ENCODE measurements at regions not wholly inside any gene's neighbourhood (a gene's known extent, or its start where the extent isn't known, plus 50 kb on each side); places are given as distances from the start of the nearest gene placed in this dataset.
"Not testable (repeated sequence)": the region's sequence is repeated elsewhere in the genome, so short reads cannot be mapped to it uniquely, and the experiment has no call there.

DNA sequence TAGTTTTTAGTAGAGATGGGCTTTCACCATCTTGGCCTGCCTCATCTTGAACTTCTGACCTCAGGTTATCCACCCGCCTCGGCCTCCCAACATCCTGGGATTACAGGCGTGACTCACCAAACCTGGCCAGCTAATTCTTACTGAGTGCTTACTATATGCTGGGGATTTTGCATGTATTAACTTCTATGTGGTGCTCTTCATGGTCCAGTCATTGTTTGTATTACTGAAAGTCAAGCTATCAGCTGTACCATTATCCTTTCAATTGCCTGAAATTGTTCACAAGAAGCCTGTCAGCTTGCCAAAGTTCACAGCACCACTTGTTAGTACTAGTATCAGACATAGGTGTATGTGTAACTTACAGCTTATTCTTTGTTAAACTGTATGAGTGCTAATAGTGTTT lies 1272.1 kb downstream of the ARAP2 start:
- no peaks in the 10 kb centered on the region for H3K27me3 ChIP-seq (ENCODE audit: control insufficient read depth, insufficient read depth, low read length)
- no peak overlapping the region for H3K9ac ChIP-seq
- TF ChIP-seq, protein P1, sequence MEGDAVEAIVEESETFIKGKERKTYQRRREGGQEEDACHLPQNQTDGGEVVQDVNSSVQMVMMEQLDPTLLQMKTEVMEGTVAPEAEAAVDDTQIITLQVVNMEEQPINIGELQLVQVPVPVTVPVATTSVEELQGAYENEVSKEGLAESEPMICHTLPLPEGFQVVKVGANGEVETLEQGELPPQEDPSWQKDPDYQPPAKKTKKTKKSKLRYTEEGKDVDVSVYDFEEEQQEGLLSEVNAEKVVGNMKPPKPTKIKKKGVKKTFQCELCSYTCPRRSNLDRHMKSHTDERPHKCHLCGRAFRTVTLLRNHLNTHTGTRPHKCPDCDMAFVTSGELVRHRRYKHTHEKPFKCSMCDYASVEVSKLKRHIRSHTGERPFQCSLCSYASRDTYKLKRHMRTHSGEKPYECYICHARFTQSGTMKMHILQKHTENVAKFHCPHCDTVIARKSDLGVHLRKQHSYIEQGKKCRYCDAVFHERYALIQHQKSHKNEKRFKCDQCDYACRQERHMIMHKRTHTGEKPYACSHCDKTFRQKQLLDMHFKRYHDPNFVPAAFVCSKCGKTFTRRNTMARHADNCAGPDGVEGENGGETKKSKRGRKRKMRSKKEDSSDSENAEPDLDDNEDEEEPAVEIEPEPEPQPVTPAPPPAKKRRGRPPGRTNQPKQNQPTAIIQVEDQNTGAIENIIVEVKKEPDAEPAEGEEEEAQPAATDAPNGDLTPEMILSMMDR (IDR thresholded peaks at IDR 0.05) = no peak
- no peaks in the 10 kb centered on the region for H3K36me3 ChIP-seq (ENCODE audit: control insufficient read depth, insufficient read depth, low read length)
- no peak overlapping the region for H3K4me3 ChIP-seq (ENCODE audit: low read depth, low read length)
- no peak overlapping the region for H2AFZ ChIP-seq
- no peaks in the 10 kb centered on the region for H3K79me2 ChIP-seq
- H3K4me1 ChIP-seq = no peaks in the 10 kb centered on the region
- no peaks in the 10 kb centered on the region for H3K9me3 ChIP-seq (ENCODE audit: control insufficient read depth, low read length)
- H3K4me2 ChIP-seq (ENCODE audit: low read length) = no peak overlapping the region
- no peak overlapping the region for H3K27ac ChIP-seq

DNA sequence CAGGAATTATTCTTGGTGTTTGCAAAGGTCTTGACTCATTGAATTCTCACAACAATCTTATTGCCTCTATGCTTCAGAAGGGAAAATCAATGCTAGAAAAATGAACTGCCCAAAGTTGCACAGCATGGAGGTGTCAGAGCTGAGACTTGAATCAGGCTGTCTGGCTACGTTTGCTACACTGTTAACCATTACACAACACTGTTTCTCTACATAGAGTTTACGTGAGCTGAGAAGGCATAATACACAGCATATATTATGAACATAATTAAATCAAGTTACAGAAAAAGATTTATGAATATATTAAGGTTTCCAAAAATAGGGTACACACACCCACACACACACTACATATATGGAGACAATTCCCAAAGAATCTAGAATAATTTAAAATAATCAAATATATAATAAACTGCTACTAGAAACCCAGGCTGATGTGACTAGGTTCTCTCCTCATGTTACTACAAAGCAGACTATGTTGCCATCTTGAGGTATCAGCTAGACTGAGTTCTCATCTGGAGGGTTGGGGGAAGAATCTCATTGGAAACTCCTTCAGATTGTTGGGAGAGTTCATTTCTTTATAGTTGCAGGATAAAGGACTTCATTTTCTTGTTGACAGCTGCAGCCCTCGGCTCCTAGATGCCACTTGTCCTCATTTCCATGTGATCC lies 1270.5 kb downstream of the ARAP2 start:
- H3K4me2 ChIP-seq (ENCODE audit: low read length) = no peak overlapping the region
- H3K9ac ChIP-seq = no peak overlapping the region
- H3K79me2 ChIP-seq = no peaks in the 10 kb centered on the region
- no peak overlapping the region for H3K27ac ChIP-seq
- no peak overlapping the region for H2AFZ ChIP-seq
- no peaks in the 10 kb centered on the region for H3K27me3 ChIP-seq (ENCODE audit: control insufficient read depth, insufficient read depth, low read length)
- no peaks in the 10 kb centered on the region for H3K9me3 ChIP-seq (ENCODE audit: control insufficient read depth, low read length)
- H3K4me3 ChIP-seq (ENCODE audit: low read depth, low read length) = no peak overlapping the region
- TF ChIP-seq, protein P1 (IDR thresholded peaks at IDR 0.05) = no peak
- H3K4me1 ChIP-seq = no peaks in the 10 kb centered on the region
- no peaks in the 10 kb centered on the region for H3K36me3 ChIP-seq (ENCODE audit: control insufficient read depth, insufficient read depth, low read length)

DNA sequence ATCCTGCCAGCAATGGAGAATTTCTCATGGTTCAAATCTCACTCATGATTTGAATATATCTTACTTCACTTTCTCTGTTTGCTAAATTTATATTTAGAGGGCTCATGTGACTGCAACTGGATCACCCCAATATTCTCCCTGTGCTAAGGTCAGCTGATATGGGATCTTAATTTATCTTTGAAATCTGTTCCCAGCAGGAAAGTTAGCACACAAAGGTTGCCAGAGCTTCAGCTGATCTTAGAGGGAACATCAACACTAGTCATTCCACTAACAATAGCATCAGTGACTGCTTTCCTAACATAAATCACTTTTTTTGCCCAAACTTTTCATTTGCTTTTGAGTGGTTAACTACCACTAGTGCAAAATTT lies 1270.0 kb downstream of the ARAP2 start:
- TF ChIP-seq, protein P1 (IDR thresholded peaks at IDR 0.05) = no peak
- Histone ChIP-seq H3K4me1 (no peaks in the 10 kb centered on the region), H3K4me2 (ENCODE audit: low read length) (no peak overlapping the region), H2AFZ (no peak overlapping the region), H3K9me3 (ENCODE audit: control insufficient read depth, low read length) (no peaks in the 10 kb centered on the region), H3K4me3 (ENCODE audit: low read depth, low read length) (no peak overlapping the region), H3K27ac (no peak overlapping the region), H3K9ac (no peak overlapping the region), H3K27me3 (ENCODE audit: control insufficient read depth, insufficient read depth, low read length) (no peaks in the 10 kb centered on the region), H3K36me3 (ENCODE audit: control insufficient read depth, insufficient read depth, low read length) (no peaks in the 10 kb centered on the region), H3K79me2 (no peaks in the 10 kb centered on the region)

DNA sequence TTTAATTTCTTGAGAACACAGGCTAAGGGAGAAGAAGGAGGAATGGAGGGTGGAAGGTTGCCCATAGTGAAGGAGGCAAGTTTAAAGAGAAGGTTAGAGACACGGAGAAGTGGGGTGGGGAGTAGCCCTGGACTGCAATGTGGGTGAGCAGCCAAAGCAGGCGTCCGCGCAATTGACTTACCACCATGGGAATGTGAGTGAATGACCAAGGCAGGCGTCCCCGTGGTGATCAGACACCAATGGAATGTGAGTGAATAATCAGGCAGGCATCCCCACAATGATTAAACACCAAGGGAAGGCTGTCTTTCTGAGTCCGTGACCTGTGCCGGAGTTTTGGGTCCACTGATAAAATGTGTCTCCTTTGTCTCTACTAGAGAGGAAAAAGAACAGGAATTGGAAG lies 1223.1 kb downstream of the ARAP2 start:
- not testable (repeated sequence) for H3K79me2 ChIP-seq; H3K36me3 ChIP-seq (ENCODE audit: control insufficient read depth, insufficient read depth, low read length); H3K4me1 ChIP-seq; H3K27ac ChIP-seq; H2AFZ ChIP-seq; H3K9ac ChIP-seq; H3K4me3 ChIP-seq (ENCODE audit: low read depth, low read length); H3K27me3 ChIP-seq (ENCODE audit: control insufficient read depth, insufficient read depth, low read length); H3K9me3 ChIP-seq (ENCODE audit: control insufficient read depth, low read length); H3K4me2 ChIP-seq (ENCODE audit: low read length)

DNA sequence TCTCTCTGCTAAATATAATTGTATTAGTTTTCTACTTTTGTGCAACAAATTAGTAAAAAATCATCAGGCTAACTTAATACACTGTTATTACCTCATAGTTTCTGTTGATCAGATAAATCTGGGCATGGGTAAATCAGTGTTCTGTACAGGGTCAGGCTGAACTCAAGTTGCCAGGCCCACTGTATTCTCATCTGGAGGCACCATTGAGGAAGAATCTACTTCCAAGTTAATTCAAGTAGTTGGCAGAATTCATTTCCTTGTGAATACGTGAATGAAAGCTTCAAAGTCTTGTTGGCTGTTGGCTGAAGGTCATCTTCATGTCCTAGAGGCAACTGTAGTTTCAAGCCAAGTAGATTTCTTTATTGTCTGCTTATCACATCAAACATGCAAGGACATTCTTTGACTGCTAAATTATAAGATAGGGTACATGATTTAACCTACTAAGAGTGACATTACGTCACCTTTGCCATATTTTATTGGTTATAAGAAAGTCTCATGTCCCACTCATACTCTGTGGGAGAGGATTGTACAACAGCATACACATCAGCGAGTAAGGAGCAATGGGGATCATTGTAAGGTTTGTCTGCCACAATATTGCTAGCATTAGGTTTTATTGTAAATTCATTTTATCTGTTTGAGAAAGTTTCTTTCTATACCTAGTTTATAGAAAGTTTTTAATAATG lies 1219.0 kb downstream of the ARAP2 start:
- Histone ChIP-seq H3K36me3 (ENCODE audit: control insufficient read depth, insufficient read depth, low read length) (no peaks in the 10 kb centered on the region), H3K4me1 (no peaks in the 10 kb centered on the region), H3K27me3 (ENCODE audit: control insufficient read depth, insufficient read depth, low read length) (no peaks in the 10 kb centered on the region), H2AFZ (no peak overlapping the region), H3K9me3 (ENCODE audit: control insufficient read depth, low read length) (no peaks in the 10 kb centered on the region), H3K4me2 (ENCODE audit: low read length) (no peak overlapping the region), H3K27ac (no peak overlapping the region), H3K9ac (no peak overlapping the region), H3K79me2 (no peaks in the 10 kb centered on the region), H3K4me3 (ENCODE audit: low read depth, low read length) (no peak overlapping the region)
- TF ChIP-seq, protein P1 (IDR thresholded peaks at IDR 0.05) = no peak
